GM12878 (cell line): ENCODE measurements at regions not wholly inside any gene's neighbourhood (a gene's known extent, or its start where the extent isn't known, plus 50 kb on each side); places are given as distances from the start of the nearest gene placed in this dataset.
A peak's percentile ranks its signal among the peaks of the same experiment; 100 is the strongest.

ENCODE experiments used
- ASH2L ChIP-seq: fragments of 300-600, 200-600 bp; sonication (generic); IDR thresholded peaks from 2 replicates; pipeline ENCODE4 v1.6.1; 2017; ENCODE audit warnings: low read depth, mild to moderate bottlenecking, borderline replicate concordance
- CHD2 ChIP-seq: IDR thresholded peaks from 2 replicates; pipeline ENCODE4 v1.6.1; 2011; ENCODE audit warnings: low read depth, low read length, improper control_type of control experiment, borderline replicate concordance
- CREM ChIP-seq: IDR thresholded peaks from 2 replicates; pipeline ENCODE4 v1.6.1; 2014; ENCODE audit warnings: antibody characterized with exemption, low read depth
- DPF2 ChIP-seq: fragments of 450-650 bp; IDR thresholded peaks from 2 replicates; pipeline ENCODE4 v1.6.1; 2017; ENCODE audit warnings: mild to moderate bottlenecking
- EGR1 ChIP-seq, 2 experiments: IDR thresholded peaks; 1 replicate in 1 of 2; 2 replicates in 1 of 2; pipeline ENCODE4 v1.6.1; 2011 to 2012; ENCODE audit warnings: low read depth in 2 of 2, low read length in 2 of 2, borderline replicate concordance in 1 of 2, mild to moderate bottlenecking in 1 of 2, moderate library complexity in 1 of 2
- FOS ChIP-seq: IDR thresholded peaks from 3 replicates; pipeline ENCODE4 v1.6.1; 2011; ENCODE audit warnings: borderline replicate concordance; ENCODE audit not compliant: insufficient read length; ENCODE audit errors: extremely low read depth
- IRF4 ChIP-seq: IDR thresholded peaks from 2 replicates; pipeline ENCODE4 v1.6.1; 2011; ENCODE audit warnings: low read depth, low read length
- MYC ChIP-seq: IDR thresholded peaks from 2 replicates; pipeline ENCODE4 v1.6.1; 2011; ENCODE audit warnings: mild to moderate bottlenecking, low read length, moderate library complexity, inconsistent platforms; ENCODE audit not compliant: insufficient read depth, insufficient replicate concordance, insufficient read length, severe bottlenecking
- NBN ChIP-seq: fragments of 450-650 bp; IDR thresholded peaks from 2 replicates; pipeline ENCODE4 v1.6.1; 2016
- POLR2A ChIP-seq: IDR thresholded peaks from 2 replicates; pipeline ENCODE4 v1.6.1; 2011; ENCODE audit warnings: low read depth, mild to moderate bottlenecking, low read length
- RAD21 ChIP-seq: IDR thresholded peaks from 2 replicates; pipeline ENCODE4 v1.6.1; 2011; ENCODE audit warnings: mild to moderate bottlenecking, low read depth, low read length, moderate library complexity; ENCODE audit not compliant: insufficient read depth
- TAF1 ChIP-seq: IDR thresholded peaks from 2 replicates; pipeline ENCODE4 v1.6.1; 2011; ENCODE audit warnings: mild to moderate bottlenecking, low read depth, low read length, borderline replicate concordance
- YBX1 ChIP-seq: fragments of 450-650 bp; IDR thresholded peaks from 2 replicates; pipeline ENCODE4 v1.6.1; 2016; ENCODE audit warnings: antibody characterized with exemption
- YY1 ChIP-seq: IDR thresholded peaks from 2 replicates; pipeline ENCODE4 v1.6.1; 2011; ENCODE audit warnings: low read depth, mild to moderate bottlenecking, low read length
- ZNF207 ChIP-seq: fragments of 450-650 bp; IDR thresholded peaks from 2 replicates; pipeline ENCODE4 v1.6.1; 2014; ENCODE audit warnings: antibody characterized with exemption, mild to moderate bottlenecking, borderline replicate concordance
- TF ChIP-seq, protein P1 (sequence below): IDR thresholded peaks from 2 replicates; pipeline ENCODE4 v1.6.1; 2012; ENCODE audit warnings: low read length, inconsistent platforms
- TF ChIP-seq, protein P2 (sequence below): fragments of 450-650 bp; formaldehyde crosslinking; IDR thresholded peaks from 2 replicates; pipeline ENCODE4 v1.4.0; 2022; ENCODE audit warnings: mild to moderate bottlenecking, moderate library complexity

DNA sequence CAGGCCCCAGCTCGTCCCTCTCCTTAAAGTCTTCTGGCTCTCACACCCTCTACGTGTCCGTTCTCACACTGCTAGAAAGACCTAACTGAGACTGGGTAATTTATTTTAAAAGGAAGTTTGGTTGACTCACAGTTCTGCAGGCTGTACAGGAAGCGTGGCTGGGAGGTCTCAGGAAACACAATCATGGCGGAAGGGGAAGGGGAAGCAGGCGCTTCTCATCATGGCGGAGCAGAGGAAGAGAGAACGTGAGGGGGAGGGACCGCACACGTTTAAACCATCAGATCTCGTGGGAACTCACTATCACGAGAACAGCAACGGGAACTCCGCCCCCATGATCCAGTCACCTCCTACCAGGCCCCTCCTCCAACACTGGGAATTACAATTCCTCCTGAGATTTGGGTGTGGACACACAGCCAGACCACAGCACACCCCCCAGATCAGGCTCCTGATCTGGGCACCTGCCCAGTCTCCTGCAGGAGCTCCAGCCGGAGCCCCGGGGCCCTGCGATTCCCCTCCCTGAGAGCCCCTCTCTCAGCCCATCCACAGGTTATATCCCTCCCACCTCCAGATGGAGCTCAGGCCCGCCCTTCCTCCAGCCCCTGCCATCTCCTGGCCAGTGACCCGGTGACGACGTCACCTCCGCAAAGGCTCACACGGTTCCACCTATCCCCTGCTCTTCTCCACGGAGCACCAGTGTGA is 170.2 kb downstream of the BRD1 start (continued):
- TF ChIP-seq, protein P1, sequence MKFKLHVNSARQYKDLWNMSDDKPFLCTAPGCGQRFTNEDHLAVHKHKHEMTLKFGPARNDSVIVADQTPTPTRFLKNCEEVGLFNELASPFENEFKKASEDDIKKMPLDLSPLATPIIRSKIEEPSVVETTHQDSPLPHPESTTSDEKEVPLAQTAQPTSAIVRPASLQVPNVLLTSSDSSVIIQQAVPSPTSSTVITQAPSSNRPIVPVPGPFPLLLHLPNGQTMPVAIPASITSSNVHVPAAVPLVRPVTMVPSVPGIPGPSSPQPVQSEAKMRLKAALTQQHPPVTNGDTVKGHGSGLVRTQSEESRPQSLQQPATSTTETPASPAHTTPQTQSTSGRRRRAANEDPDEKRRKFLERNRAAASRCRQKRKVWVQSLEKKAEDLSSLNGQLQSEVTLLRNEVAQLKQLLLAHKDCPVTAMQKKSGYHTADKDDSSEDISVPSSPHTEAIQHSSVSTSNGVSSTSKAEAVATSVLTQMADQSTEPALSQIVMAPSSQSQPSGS: no peak
- TF ChIP-seq POLR2A: peak; percentile 70
- TF ChIP-seq ZNF207: no peak
- TF ChIP-seq, protein P2, sequence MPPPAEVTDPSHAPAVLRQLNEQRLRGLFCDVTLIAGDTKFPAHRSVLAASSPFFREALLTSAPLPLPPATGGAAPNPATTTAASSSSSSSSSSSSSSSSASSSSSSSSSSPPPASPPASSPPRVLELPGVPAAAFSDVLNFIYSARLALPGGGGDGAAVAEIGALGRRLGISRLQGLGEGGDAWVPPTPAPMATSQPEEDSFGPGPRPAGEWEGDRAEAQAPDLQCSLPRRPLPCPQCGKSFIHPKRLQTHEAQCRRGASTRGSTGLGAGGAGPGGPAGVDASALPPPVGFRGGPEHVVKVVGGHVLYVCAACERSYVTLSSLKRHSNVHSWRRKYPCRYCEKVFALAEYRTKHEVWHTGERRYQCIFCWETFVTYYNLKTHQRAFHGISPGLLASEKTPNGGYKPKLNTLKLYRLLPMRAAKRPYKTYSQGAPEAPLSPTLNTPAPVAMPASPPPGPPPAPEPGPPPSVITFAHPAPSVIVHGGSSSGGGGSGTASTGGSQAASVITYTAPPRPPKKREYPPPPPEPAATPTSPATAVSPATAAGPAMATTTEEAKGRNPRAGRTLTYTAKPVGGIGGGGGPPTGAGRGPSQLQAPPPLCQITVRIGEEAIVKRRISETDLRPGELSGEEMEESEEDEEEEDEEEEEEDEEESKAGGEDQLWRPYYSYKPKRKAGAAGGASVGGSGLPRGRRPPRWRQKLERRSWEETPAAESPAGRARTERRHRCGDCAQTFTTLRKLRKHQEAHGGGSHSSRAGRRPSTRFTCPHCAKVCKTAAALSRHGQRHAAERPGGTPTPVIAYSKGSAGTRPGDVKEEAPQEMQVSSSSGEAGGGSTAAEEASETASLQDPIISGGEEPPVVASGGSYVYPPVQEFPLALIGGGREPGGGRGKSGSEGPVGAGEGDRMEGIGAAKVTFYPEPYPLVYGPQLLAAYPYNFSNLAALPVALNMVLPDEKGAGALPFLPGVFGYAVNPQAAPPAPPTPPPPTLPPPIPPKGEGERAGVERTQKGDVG: no peak
- TF ChIP-seq DPF2: no peak
- TF ChIP-seq ASH2L: no peak
- TF ChIP-seq CREM: 0 out of 2 replicates have a peak, but pooled peaks have one; percentile 9
- TF ChIP-seq RAD21: no peak
- TF ChIP-seq FOS: no peak
- TF ChIP-seq NBN: no peak
- peak; percentile 93 for TF ChIP-seq YY1
- TF ChIP-seq CHD2: peak; percentile 94
- TF ChIP-seq IRF4: no peak
- TF ChIP-seq EGR1 (IDR thresholded peaks at IDR 0.05; ENCODE audit: borderline replicate concordance in 1 of 2, low read depth in 2 of 2, low read length in 2 of 2): peak in 1 of 2 experiments; percentile 50; a peak in 1 of 3 replicates
- no peak for TF ChIP-seq YBX1
- no peak for TF ChIP-seq MYC
- peak; percentile 29; the same call in 1 of the 2 replicates for TF ChIP-seq TAF1
